Calu3 (cell line): ENCODE measurements at regions not wholly inside any gene's neighbourhood (a gene's known extent, or its start where the extent isn't known, plus 50 kb on each side); places are given as distances from the start of the nearest gene placed in this dataset.

Experiments used
- BruUV-seq: library from RNA; stranded (reverse); fragments of 400-500 nt; replicated peaks from 2 replicates; lab custom pipeline; 2021; lab: Mats Ljungman, UMichigan
- CTCF ChIA-PET: fragments of 300-600 bp; sonication (Branson Sonifier 250); formaldehyde crosslinking; loops from one replicate; lab custom pipeline; 2022; ENCODE audit warnings: antibody characterized with exemption; lab: Charles Lee
- DNase-seq: peaks from one replicate; pipeline ENCODE4 v3.0.0; 2022
- H3K27ac Mint-ChIP-seq: one replicate; pipeline ENCODE4 v1.8.0; 2022; ENCODE audit warnings: mixed read lengths; ENCODE audit not compliant: unreplicated experiment
- H3K27me3 Mint-ChIP-seq: one replicate; pipeline ENCODE4 v1.8.0; 2022; ENCODE audit warnings: mixed read lengths; ENCODE audit not compliant: unreplicated experiment
- H3K36me3 Mint-ChIP-seq: one replicate; pipeline ENCODE4 v1.8.0; 2022; ENCODE audit warnings: mild to moderate bottlenecking, moderate library complexity, mixed read lengths; ENCODE audit not compliant: insufficient read depth, unreplicated experiment
- H3K4me1 Mint-ChIP-seq: one replicate; pipeline ENCODE4 v1.8.0; 2022; ENCODE audit warnings: mild to moderate bottlenecking, low read depth, mixed read lengths; ENCODE audit not compliant: unreplicated experiment
- H3K4me3 Mint-ChIP-seq: one replicate; pipeline ENCODE4 v1.8.0; 2022; ENCODE audit warnings: mild to moderate bottlenecking, low read depth, moderate library complexity, mixed read lengths; ENCODE audit not compliant: unreplicated experiment
- H3K9me3 Mint-ChIP-seq: one replicate; pipeline ENCODE4 v1.8.0; 2022; ENCODE audit warnings: low read depth, mixed read lengths; ENCODE audit not compliant: unreplicated experiment
- intact Hi-C: fragments of 100-400 bp; cut with micrococcal nuclease; formaldehyde crosslinking; loops from one replicate; pipeline ENCODE4 v1.10.0; 2022; ENCODE audit not compliant: unreplicated experiment
- TF ChIP-seq, protein P1 (sequence below): fragments of 200-600 bp; IDR thresholded peaks from one replicate; pipeline ENCODE4 v1.8.0; 2022; ENCODE audit warnings: antibody characterized with exemption; ENCODE audit not compliant: unreplicated experiment

DNA sequence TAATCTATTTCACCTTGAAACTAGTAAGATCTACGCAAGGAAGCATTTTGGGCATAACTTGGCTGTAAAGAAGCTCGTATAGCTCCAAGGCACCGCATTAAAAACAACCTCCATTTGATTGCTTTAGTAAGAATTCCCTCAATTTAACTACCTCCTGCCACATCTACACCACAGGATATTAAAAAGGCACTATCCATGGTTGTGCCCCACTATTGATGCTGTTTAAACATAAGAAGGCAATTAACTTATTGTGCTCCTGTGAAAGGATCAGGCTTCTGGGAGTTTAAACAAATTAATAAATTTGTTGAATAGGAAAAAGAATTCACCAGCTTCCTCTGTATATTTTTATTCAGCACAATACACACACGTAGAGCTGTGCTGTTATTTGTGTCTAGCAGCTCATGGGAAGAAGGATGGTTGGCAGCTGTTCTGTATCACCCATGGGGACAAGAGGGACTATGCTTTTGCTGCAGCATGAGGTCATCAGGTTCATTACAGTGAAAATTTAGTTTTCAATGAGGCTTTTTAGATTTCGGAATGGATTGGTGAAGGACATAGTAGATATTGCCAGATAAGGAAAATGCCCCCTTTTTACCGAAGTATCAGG is 513.3 kb downstream of the HAO1 start:
- H3K4me3 Mint-ChIP-seq = no peak overlapping the region
- no peaks in the 10 kb centered on the region for H3K27me3 Mint-ChIP-seq
- CTCF ChIA-PET = no interaction called here
- TF ChIP-seq, protein P1, sequence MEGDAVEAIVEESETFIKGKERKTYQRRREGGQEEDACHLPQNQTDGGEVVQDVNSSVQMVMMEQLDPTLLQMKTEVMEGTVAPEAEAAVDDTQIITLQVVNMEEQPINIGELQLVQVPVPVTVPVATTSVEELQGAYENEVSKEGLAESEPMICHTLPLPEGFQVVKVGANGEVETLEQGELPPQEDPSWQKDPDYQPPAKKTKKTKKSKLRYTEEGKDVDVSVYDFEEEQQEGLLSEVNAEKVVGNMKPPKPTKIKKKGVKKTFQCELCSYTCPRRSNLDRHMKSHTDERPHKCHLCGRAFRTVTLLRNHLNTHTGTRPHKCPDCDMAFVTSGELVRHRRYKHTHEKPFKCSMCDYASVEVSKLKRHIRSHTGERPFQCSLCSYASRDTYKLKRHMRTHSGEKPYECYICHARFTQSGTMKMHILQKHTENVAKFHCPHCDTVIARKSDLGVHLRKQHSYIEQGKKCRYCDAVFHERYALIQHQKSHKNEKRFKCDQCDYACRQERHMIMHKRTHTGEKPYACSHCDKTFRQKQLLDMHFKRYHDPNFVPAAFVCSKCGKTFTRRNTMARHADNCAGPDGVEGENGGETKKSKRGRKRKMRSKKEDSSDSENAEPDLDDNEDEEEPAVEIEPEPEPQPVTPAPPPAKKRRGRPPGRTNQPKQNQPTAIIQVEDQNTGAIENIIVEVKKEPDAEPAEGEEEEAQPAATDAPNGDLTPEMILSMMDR = no peak
- intact Hi-C loops = no loop called here
- H3K27ac Mint-ChIP-seq = no peak overlapping the region
- no TSS peak for BruUV-seq
- H3K4me1 Mint-ChIP-seq = no peaks in the 10 kb centered on the region
- no peaks in the 10 kb centered on the region for H3K36me3 Mint-ChIP-seq
- DNase-seq = no peak
- H3K9me3 Mint-ChIP-seq = no peaks in the 10 kb centered on the region

DNA sequence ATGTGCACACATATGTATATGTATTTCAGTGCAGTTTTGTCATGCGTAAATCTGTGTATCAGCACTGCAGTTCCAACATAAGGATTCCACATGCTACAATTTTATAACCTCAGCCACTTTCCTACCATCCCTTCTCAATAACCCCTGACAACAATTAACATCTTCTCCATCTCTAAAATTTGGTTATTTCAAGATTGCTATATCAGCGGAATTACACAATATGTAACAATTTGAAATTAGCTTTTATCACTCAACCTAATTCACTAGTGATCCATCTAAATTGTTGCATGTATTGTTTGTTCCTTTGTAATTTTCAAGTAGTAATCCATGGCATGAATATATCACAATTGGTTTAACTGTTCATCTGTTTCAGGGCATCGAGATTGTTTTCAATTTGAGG is 511.3 kb downstream of the HAO1 start:
- no peak overlapping the region for H3K4me3 Mint-ChIP-seq
- TF ChIP-seq, protein P1 = no peak
- no peaks in the 10 kb centered on the region for H3K4me1 Mint-ChIP-seq
- CTCF ChIA-PET = no interaction called here
- no peak for DNase-seq
- no peak overlapping the region for H3K27ac Mint-ChIP-seq
- H3K27me3 Mint-ChIP-seq = no peaks in the 10 kb centered on the region
- no peaks in the 10 kb centered on the region for H3K36me3 Mint-ChIP-seq
- intact Hi-C loops = no loop called here
- H3K9me3 Mint-ChIP-seq = no peaks in the 10 kb centered on the region
- no TSS peak for BruUV-seq

DNA sequence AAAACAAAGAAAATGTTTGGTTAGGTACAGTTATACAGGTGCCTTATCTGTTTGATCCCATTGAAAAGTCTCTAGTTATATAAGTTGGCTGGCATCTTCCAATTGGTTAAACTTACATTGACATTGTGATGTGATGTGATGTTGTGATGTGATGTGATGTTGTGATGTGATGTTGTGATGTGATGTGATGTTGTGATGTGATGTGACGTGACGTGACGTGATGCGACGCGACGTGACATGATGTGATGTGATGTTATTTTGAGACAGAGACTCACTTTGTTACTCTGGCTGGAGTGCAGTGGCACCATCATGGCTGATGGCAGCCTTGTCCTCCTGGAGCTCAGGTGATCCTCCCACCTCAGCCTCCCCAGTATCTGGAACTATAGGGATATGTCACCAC is 507.6 kb downstream of the HAO1 start:
- Mint-ChIP-seq H3K27me3 (no peaks in the 10 kb centered on the region), H3K9me3 (no peaks in the 10 kb centered on the region), H3K4me3 (no peak overlapping the region), H3K4me1 (no peaks in the 10 kb centered on the region), H3K36me3 (no peaks in the 10 kb centered on the region), H3K27ac (no peak overlapping the region)
- DNase-seq = no peak
- TF ChIP-seq, protein P1 = no peak
- CTCF ChIA-PET = no interaction called here
- intact Hi-C loops = no loop called here
- no TSS peak for BruUV-seq

DNA sequence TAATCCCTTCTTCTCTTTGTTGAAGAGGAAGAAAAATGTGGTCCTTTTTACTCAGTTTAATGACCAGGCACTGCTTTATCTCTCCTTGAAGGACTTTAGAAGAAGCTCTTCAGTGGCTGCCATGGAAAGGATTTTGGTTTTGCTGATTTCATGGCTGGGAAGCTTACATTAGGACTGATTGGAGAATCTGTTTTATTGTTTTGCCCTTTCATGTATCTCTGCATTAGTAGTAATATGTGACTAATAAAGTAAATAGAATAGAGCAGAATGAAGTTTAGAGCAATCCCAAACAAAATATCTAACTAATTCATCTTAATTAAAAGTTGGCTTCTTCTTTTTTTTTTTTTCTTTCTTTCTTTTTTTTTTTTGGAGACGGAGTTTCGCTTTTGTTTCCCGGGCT is 502.9 kb downstream of the HAO1 start:
- no TSS peak for BruUV-seq
- Mint-ChIP-seq H3K27me3 (no peaks in the 10 kb centered on the region), H3K4me3 (no peak overlapping the region), H3K4me1 (no peaks in the 10 kb centered on the region), H3K27ac (no peak overlapping the region), H3K36me3 (no peaks in the 10 kb centered on the region), H3K9me3 (peaks cover 3% of the 10 kb centered on the region)
- TF ChIP-seq, protein P1 = no peak
- no peak for DNase-seq
- CTCF ChIA-PET = no interaction called here
- intact Hi-C loops = no loop called here
